ENCODE measurements at regions not wholly inside any gene's neighbourhood (a gene's known extent, or its start where the extent isn't known, plus 50 kb on each side); places are given as distances from the start of the nearest gene placed in this dataset.

- no peak for TF ChIP-seq CTCF (IDR thresholded peaks at IDR 0.05)
- no peak for TF ChIP-seq POLR2A (IDR thresholded peaks at IDR 0.05)
Measured at GRCh38 chr2:6750411-6751158, 115.1 kb downstream of the CMPK2 start.

Measured in Peyer's patch (tissue), 4 donors.